HFFc6 (cell line): ENCODE measurements at regions not wholly inside any gene's neighbourhood (a gene's known extent, or its start where the extent isn't known, plus 50 kb on each side); places are given as distances from the start of the nearest gene placed in this dataset.
"Not testable (repeated sequence)": the region's sequence is repeated elsewhere in the genome, so short reads cannot be mapped to it uniquely, and the experiment has no call there.

ENCODE experiments used
- DNase-seq: peaks from one replicate; pipeline ENCODE4 v3.0.0-alpha.2; 2018
- H3K27ac Mint-ChIP-seq: 2 replicates; pipeline ENCODE4 v1.8.0; 2020; ENCODE audit warnings: mild to moderate bottlenecking, mixed read lengths
- H3K27me3 Mint-ChIP-seq: 2 replicates; pipeline ENCODE4 v1.8.0; 2021; ENCODE audit warnings: mild to moderate bottlenecking, moderate library complexity, mixed read lengths; ENCODE audit not compliant: insufficient read depth
- H3K36me3 Mint-ChIP-seq: 2 replicates; pipeline ENCODE4 v1.8.0; 2021; ENCODE audit warnings: low read depth, mixed read lengths
- H3K4me1 Mint-ChIP-seq: 2 replicates; pipeline ENCODE4 v1.8.0; 2020; ENCODE audit warnings: low read depth, mixed read lengths
- H3K4me3 Mint-ChIP-seq: 2 replicates; pipeline ENCODE4 v1.8.0; 2020; ENCODE audit warnings: mild to moderate bottlenecking, moderate library complexity, mixed read lengths
- H3K9me3 Mint-ChIP-seq: 2 replicates; pipeline ENCODE4 v1.8.0; 2020; ENCODE audit warnings: mild to moderate bottlenecking, mixed read lengths
- CTCF ChIP-seq: fragments of 200-600 bp; sonication (generic); IDR thresholded peaks from 2 replicates; pipeline ENCODE4 v1.5.0; 2021; ENCODE audit warnings: antibody characterized with exemption, mild to moderate bottlenecking

GRCh38 chr15:66633041-66633937 is 67.5 kb upstream of the LCTL start:
- DNase-seq, result no peak
- Mint-ChIP-seq H3K27ac (no peak overlapping the region), H3K27me3 (peaks cover 13% of the 10 kb centered on the region; the same call in 1 of the 2 replicates), H3K4me3 (no peak overlapping the region), H3K4me1 (peaks cover 23% of the 10 kb centered on the region), H3K36me3 (no peaks in the 10 kb centered on the region), H3K9me3 (no peaks in the 10 kb centered on the region)
- no peak for TF ChIP-seq CTCF

- Mint-ChIP-seq H3K4me3 (no peak overlapping the region), H3K9me3 (no peaks in the 10 kb centered on the region), H3K27ac (no peak overlapping the region), H3K4me1 (peaks cover 27% of the 10 kb centered on the region), H3K36me3 (no peaks in the 10 kb centered on the region), H3K27me3 (peaks cover 17% of the 10 kb centered on the region; the same call in 1 of the 2 replicates)
- TF ChIP-seq CTCF, result no peak
- DNase-seq, result no peak
Measured at GRCh38 chr15:66633938-66634250, 68.1 kb upstream of the LCTL start.

GRCh38 chr15:66634540-66634939 is 67.5 kb upstream of the SMAD6 start:
- no peak overlapping the region for H3K4me3 Mint-ChIP-seq
- peaks cover 27% of the 10 kb centered on the region for H3K4me1 Mint-ChIP-seq
- no peak overlapping the region for H3K27ac Mint-ChIP-seq
- peaks cover 17% of the 10 kb centered on the region; the same call in 1 of the 2 replicates for H3K27me3 Mint-ChIP-seq
- no peaks in the 10 kb centered on the region for H3K9me3 Mint-ChIP-seq
- no peaks in the 10 kb centered on the region for H3K36me3 Mint-ChIP-seq
- no peak for DNase-seq
- no peak for TF ChIP-seq CTCF

GRCh38 chr15:66635006-66635405 is 67.0 kb upstream of the SMAD6 start:
- TF ChIP-seq CTCF, result no peak
- H3K27ac Mint-ChIP-seq, result no peak overlapping the region
- peak; percentile 18 for DNase-seq

GRCh38 chr15:66635817-66636216 is 66.2 kb upstream of the SMAD6 start:
- no peak for DNase-seq
- Mint-ChIP-seq H3K9me3 (no peaks in the 10 kb centered on the region), H3K4me1 (peaks cover 27% of the 10 kb centered on the region), H3K27ac (no peak overlapping the region), H3K27me3 (peaks cover 15% of the 10 kb centered on the region; the same call in 1 of the 2 replicates), H3K4me3 (no peak overlapping the region), H3K36me3 (no peaks in the 10 kb centered on the region)
- no peak for TF ChIP-seq CTCF

More at GRCh38 chr15:66635006-66635405, 67.0 kb upstream of the SMAD6 start:
- Mint-ChIP-seq H3K4me3 (no peak overlapping the region), H3K36me3 (no peaks in the 10 kb centered on the region), H3K9me3 (no peaks in the 10 kb centered on the region), H3K4me1 (peaks cover 27% of the 10 kb centered on the region), H3K27me3 (peaks cover 17% of the 10 kb centered on the region; the same call in 1 of the 2 replicates)

- H3K9me3 Mint-ChIP-seq, result not testable (repeated sequence)
- peaks cover 27% of the 10 kb centered on the region for H3K4me1 Mint-ChIP-seq
Measured at GRCh38 chr15:66637044-66637443, 65.0 kb upstream of the SMAD6 start.

More at GRCh38 chr15:66637044-66637443, 65.0 kb upstream of the SMAD6 start:
- not testable (repeated sequence) for DNase-seq, H3K36me3 Mint-ChIP-seq, H3K27ac Mint-ChIP-seq, H3K4me3 Mint-ChIP-seq
- peaks cover 15% of the 10 kb centered on the region; the same call in 1 of the 2 replicates for H3K27me3 Mint-ChIP-seq
